ENCODE measurements at regions not wholly inside any gene's neighbourhood (a gene's known extent, or its start where the extent isn't known, plus 50 kb on each side); places are given as distances from the start of the nearest gene placed in this dataset.
"Not testable (repeated sequence)": the region's sequence is repeated elsewhere in the genome, so short reads cannot be mapped to it uniquely, and the experiment has no call there.

DNA sequence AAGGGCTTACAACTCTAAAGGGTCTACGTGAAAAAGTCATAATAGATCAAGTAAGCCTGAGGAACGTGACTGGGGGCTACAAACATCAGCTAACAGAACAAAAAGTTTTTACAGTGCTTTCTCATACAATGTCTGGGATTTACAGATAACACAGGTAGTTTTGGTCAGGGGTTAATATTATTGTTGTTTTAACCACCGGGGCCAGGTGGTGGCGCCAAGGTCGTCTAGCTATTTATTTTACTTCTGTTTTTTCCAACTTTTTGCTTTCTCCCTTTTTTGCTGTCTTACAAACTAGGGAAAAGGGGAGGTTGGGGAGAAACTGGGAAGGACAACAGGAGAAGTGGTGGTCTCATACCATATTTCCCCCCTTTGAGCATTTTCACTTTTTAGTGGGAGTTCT is 158.6 kb downstream of the UNC93B1 start:
- not testable (repeated sequence) for H3K4me1 ChIP-seq (ENCODE audit: control insufficient read depth in 2 of 2, insufficient read depth in 2 of 2, low read length in 2 of 2); H3K9ac ChIP-seq (ENCODE audit: low read depth in 1 of 2, low read length in 2 of 2); H3K27ac ChIP-seq (ENCODE audit: low read depth in 2 of 2, low read length in 2 of 2); H3K9me3 ChIP-seq (ENCODE audit: control insufficient read depth in 2 of 2, low read length in 2 of 2); H3K4me3 ChIP-seq (ENCODE audit: low read length in 2 of 2); H3K36me3 ChIP-seq (ENCODE audit: control insufficient read depth in 2 of 2, insufficient read depth in 2 of 2, low read length in 2 of 2); H3K27me3 ChIP-seq (ENCODE audit: control insufficient read depth in 2 of 2, insufficient read depth in 2 of 2, low read length in 2 of 2)

DNA sequence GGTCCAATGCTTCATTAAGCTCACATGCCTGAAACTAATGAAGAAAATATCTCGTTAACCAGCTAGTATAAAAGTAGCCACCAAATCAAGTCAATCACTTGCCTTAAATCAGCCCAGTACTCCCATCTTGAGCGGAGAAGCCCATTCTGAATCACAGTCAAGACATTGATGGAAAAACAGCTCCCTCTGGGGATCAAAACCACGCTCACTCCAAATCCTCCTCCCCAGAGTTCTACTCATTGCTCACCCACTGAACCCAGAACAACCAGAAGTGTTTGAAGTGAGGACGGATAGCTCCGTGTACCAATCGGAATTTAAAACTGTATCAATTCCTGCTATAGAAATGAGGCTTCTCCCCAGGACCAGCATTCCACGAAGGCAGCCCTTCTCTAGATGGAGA is 163.3 kb downstream of the UNC93B1 start:
- H3K36me3 ChIP-seq (ENCODE audit: control insufficient read depth in 2 of 2, insufficient read depth in 2 of 2, low read length in 2 of 2); H3K27ac ChIP-seq (ENCODE audit: low read depth in 2 of 2, low read length in 2 of 2); H3K9ac ChIP-seq (ENCODE audit: low read depth in 1 of 2, low read length in 2 of 2); H3K4me3 ChIP-seq (ENCODE audit: low read length in 2 of 2); H3K27me3 ChIP-seq (ENCODE audit: control insufficient read depth in 2 of 2, insufficient read depth in 2 of 2, low read length in 2 of 2); H3K4me1 ChIP-seq (ENCODE audit: control insufficient read depth in 2 of 2, insufficient read depth in 2 of 2, low read length in 2 of 2); H3K9me3 ChIP-seq (ENCODE audit: control insufficient read depth in 2 of 2, low read length in 2 of 2): not testable (repeated sequence)

DNA sequence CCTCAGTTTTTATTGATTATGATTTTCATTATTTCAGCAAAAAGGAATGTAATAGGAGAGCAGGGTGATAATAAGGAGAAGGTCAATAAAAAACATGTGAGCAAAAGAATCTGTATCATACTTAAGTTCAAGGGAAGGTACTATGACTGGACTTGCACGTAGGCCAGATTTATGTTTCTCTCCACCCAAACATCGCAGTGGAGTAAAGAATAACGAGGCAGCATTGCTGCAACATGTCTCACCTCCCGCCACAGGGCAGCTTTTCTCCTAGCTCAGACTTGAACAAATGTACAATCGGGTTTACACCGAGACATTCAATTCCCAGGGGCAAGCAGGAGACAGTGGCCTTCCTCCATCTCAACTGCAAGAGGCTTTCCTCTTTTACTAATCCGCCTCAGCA is 155.7 kb upstream of the ALDH3B2 start:
- H3K4me1 ChIP-seq (ENCODE audit: control insufficient read depth in 2 of 2, insufficient read depth in 2 of 2, low read length in 2 of 2); H3K36me3 ChIP-seq (ENCODE audit: control insufficient read depth in 2 of 2, insufficient read depth in 2 of 2, low read length in 2 of 2); H3K4me3 ChIP-seq (ENCODE audit: low read length in 2 of 2); H3K27ac ChIP-seq (ENCODE audit: low read depth in 2 of 2, low read length in 2 of 2); H3K9me3 ChIP-seq (ENCODE audit: control insufficient read depth in 2 of 2, low read length in 2 of 2); H3K9ac ChIP-seq (ENCODE audit: low read depth in 1 of 2, low read length in 2 of 2); H3K27me3 ChIP-seq (ENCODE audit: control insufficient read depth in 2 of 2, insufficient read depth in 2 of 2, low read length in 2 of 2): not testable (repeated sequence)

DNA sequence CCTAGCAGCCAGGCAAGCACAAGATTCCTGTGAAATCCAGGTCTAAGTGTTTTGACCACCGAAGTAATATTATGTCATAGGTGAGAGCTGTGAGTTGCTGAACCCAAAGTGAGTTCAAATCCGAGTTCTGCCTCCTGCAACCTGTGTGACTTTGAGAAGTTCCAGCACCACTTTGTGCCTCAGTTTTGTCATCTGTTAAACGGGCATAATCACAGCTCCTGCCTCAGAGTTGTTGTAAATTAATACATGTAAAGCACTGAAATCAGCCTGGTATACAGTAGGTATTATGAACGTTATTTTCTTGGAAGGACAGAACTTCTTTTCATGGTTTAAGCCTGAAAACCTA is 152.5 kb upstream of the ALDH3B2 start:
- H3K4me1 ChIP-seq (ENCODE audit: control insufficient read depth in 2 of 2, insufficient read depth in 2 of 2, low read length in 2 of 2); H3K4me3 ChIP-seq (ENCODE audit: low read length in 2 of 2); H3K27ac ChIP-seq (ENCODE audit: low read depth in 2 of 2, low read length in 2 of 2); H3K27me3 ChIP-seq (ENCODE audit: control insufficient read depth in 2 of 2, insufficient read depth in 2 of 2, low read length in 2 of 2); H3K9me3 ChIP-seq (ENCODE audit: control insufficient read depth in 2 of 2, low read length in 2 of 2); H3K9ac ChIP-seq (ENCODE audit: low read depth in 1 of 2, low read length in 2 of 2); H3K36me3 ChIP-seq (ENCODE audit: control insufficient read depth in 2 of 2, insufficient read depth in 2 of 2, low read length in 2 of 2): not testable (repeated sequence)

DNA sequence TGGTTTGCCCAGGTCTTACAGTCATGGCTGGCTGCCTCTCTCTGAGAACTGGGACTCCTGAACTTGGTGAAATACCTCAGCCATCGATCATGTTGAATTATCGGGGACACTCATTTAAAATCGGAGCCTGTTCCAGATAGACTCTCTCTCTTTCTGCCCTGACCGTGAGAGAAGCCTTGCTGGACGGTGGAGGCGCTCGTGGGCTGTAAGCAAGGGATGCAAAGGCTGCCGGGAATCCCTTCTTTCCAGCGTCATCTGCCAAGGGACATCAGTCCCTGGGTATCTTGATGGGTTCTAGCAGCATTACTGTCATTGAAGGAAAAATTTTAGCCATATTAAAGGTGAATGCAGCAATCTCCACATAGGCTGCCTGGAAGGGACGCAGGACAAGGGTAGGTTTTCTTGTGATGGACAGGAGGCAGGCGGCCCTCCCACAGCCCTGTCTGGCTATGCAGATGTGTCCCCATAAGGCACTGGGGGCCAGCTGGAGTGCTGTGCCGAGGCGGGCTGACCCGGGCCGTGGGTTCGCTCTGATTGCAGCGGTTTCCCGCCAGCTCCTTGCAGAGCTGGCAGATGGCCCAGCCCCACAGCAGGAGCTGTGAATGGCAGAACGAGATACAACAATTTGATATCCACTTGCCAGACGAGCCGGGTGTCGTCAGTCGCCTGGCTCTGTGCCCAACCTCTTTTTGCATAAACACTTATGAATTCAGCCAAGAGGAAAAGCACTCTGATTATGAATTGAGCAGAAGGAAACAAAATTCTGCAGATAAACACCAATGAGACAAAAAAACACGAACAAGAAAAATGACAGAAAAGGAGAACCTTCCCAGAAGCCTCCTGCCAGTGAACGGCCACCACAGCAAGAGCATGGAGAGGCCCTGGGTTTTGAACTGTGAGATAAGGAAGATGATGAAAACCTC is 151.9 kb upstream of the ALDH3B2 start:
- H3K9ac ChIP-seq (ENCODE audit: low read depth in 1 of 2, low read length in 2 of 2); H3K27me3 ChIP-seq (ENCODE audit: control insufficient read depth in 2 of 2, insufficient read depth in 2 of 2, low read length in 2 of 2); H3K27ac ChIP-seq (ENCODE audit: low read depth in 2 of 2, low read length in 2 of 2); H3K4me1 ChIP-seq (ENCODE audit: control insufficient read depth in 2 of 2, insufficient read depth in 2 of 2, low read length in 2 of 2); H3K9me3 ChIP-seq (ENCODE audit: control insufficient read depth in 2 of 2, low read length in 2 of 2); H3K4me3 ChIP-seq (ENCODE audit: low read length in 2 of 2); H3K36me3 ChIP-seq (ENCODE audit: control insufficient read depth in 2 of 2, insufficient read depth in 2 of 2, low read length in 2 of 2): not testable (repeated sequence)

DNA sequence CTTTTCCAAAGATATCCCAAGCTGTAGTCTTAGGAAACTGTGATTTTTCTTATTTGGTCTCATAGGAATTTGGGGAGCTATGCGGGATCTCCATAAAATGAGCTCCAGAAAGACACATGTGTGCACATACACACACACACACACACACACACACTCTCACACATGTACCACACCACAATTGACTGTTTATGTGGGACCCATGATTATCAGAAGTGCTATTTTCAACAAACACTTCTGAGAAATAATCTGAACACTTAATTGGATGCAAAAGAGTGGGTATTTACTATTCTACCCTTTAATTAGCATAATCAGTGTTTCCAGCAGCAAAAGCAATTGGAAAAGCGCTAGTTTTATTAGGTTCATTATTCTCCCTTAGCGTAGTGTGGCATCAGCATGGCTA is 150.4 kb upstream of the ALDH3B2 start:
- H3K4me3 ChIP-seq (ENCODE audit: low read length in 2 of 2); H3K9ac ChIP-seq (ENCODE audit: low read depth in 1 of 2, low read length in 2 of 2); H3K36me3 ChIP-seq (ENCODE audit: control insufficient read depth in 2 of 2, insufficient read depth in 2 of 2, low read length in 2 of 2); H3K27me3 ChIP-seq (ENCODE audit: control insufficient read depth in 2 of 2, insufficient read depth in 2 of 2, low read length in 2 of 2); H3K4me1 ChIP-seq (ENCODE audit: control insufficient read depth in 2 of 2, insufficient read depth in 2 of 2, low read length in 2 of 2); H3K9me3 ChIP-seq (ENCODE audit: control insufficient read depth in 2 of 2, low read length in 2 of 2); H3K27ac ChIP-seq (ENCODE audit: low read depth in 2 of 2, low read length in 2 of 2): not testable (repeated sequence)

DNA sequence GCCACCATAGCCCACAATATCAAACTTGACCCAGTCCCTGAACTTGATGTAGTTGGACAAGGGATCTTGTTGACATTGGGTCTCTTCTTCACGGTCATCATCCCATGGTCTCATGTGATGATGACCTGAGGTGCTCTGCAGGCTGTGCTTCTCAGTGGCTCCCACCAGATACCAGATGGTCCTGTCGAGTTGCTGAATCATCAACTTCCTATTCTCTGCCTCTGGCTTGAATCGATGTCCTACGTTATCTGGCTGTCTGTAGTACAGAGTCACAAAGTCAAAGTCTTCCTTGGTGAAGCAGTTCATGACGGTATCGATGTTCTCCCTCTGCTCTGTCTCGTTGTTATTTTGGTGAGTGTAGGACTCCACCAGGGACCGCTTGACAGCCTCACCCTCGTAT is 145.7 kb upstream of the ALDH3B2 start:
- no peak overlapping the region for H3K4me3 ChIP-seq (ENCODE audit: low read length in 2 of 2)
- no peaks in the 10 kb centered on the region for H3K9me3 ChIP-seq (ENCODE audit: control insufficient read depth in 2 of 2, low read length in 2 of 2)
- no peaks in the 10 kb centered on the region for H3K4me1 ChIP-seq (ENCODE audit: control insufficient read depth in 2 of 2, insufficient read depth in 2 of 2, low read length in 2 of 2)
- no peaks in the 10 kb centered on the region for H3K36me3 ChIP-seq (ENCODE audit: control insufficient read depth in 2 of 2, insufficient read depth in 2 of 2, low read length in 2 of 2)
- no peak overlapping the region for H3K27ac ChIP-seq (ENCODE audit: low read depth in 2 of 2, low read length in 2 of 2)
- H3K9ac ChIP-seq (ENCODE audit: low read depth in 1 of 2, low read length in 2 of 2): no peak overlapping the region
- no peaks in the 10 kb centered on the region for H3K27me3 ChIP-seq (ENCODE audit: control insufficient read depth in 2 of 2, insufficient read depth in 2 of 2, low read length in 2 of 2)

DNA sequence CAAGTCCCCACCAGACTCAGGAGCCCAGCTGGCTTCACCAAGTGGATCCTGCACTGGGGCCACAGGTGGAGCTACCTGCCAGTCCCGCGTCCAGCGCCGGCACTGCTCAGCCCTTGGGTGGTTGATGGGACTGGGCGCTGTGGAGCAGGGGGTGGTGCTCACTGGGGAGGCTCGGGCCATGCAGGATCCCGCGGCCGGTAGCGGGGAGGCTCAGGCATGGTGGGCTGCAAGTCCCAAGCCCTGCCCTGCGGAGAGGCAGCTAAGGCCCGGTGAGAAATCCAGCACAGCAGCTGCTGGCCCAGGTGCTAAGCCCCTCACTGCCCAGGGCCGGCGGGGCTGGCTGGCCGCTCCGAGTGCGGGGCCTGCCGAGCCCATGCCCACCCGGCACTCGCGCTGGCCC is 143.1 kb upstream of the ALDH3B2 start:
- not testable (repeated sequence) for H3K27ac ChIP-seq (ENCODE audit: low read depth in 2 of 2, low read length in 2 of 2); H3K27me3 ChIP-seq (ENCODE audit: control insufficient read depth in 2 of 2, insufficient read depth in 2 of 2, low read length in 2 of 2); H3K9ac ChIP-seq (ENCODE audit: low read depth in 1 of 2, low read length in 2 of 2); H3K4me3 ChIP-seq (ENCODE audit: low read length in 2 of 2); H3K9me3 ChIP-seq (ENCODE audit: control insufficient read depth in 2 of 2, low read length in 2 of 2); H3K36me3 ChIP-seq (ENCODE audit: control insufficient read depth in 2 of 2, insufficient read depth in 2 of 2, low read length in 2 of 2); H3K4me1 ChIP-seq (ENCODE audit: control insufficient read depth in 2 of 2, insufficient read depth in 2 of 2, low read length in 2 of 2)

DNA sequence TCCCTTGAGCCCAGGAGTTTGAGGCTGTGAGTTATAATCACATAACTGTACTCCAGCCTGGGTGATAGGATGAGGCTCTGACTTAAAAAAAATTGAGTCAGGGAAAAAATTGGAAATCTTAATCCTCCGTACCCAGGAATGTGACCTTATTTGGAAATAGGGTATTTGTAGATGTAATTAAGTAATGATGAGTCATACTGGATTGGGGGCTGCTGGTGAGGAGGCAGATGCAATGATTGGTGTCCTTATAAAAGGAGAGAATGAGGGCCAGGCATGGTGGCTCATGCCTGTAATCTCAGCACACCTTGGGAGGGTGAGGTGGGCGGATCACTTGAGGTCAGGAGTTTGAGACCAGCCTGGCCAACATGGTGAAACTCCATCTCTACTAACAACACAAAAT is 134.9 kb upstream of the ALDH3B2 start:
- H3K27me3 ChIP-seq (ENCODE audit: control insufficient read depth in 2 of 2, insufficient read depth in 2 of 2, low read length in 2 of 2); H3K27ac ChIP-seq (ENCODE audit: low read depth in 2 of 2, low read length in 2 of 2); H3K36me3 ChIP-seq (ENCODE audit: control insufficient read depth in 2 of 2, insufficient read depth in 2 of 2, low read length in 2 of 2); H3K9me3 ChIP-seq (ENCODE audit: control insufficient read depth in 2 of 2, low read length in 2 of 2); H3K9ac ChIP-seq (ENCODE audit: low read depth in 1 of 2, low read length in 2 of 2); H3K4me1 ChIP-seq (ENCODE audit: control insufficient read depth in 2 of 2, insufficient read depth in 2 of 2, low read length in 2 of 2); H3K4me3 ChIP-seq (ENCODE audit: low read length in 2 of 2): not testable (repeated sequence)

DNA sequence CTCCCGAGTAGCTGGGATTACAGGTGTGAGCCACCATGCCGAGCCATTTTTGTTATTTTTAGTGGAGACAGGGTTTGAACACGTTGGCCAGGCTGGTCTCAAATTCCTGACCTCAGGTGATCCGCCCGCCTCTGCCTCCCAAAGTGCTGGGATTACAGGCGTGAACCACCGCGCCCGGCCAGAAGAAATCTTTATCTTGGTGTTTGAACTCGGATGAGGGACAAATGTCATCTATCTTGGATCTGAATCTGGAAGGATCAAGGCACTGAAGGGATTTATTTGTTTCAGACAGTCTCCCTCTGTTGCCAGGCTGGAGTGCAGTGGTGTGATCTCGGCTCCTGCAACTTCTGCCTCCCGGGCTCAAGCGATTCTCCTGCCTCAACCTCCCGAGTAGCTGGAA is 133.5 kb upstream of the ALDH3B2 start:
- not testable (repeated sequence) for H3K4me1 ChIP-seq (ENCODE audit: control insufficient read depth in 2 of 2, insufficient read depth in 2 of 2, low read length in 2 of 2); H3K27ac ChIP-seq (ENCODE audit: low read depth in 2 of 2, low read length in 2 of 2); H3K27me3 ChIP-seq (ENCODE audit: control insufficient read depth in 2 of 2, insufficient read depth in 2 of 2, low read length in 2 of 2); H3K9ac ChIP-seq (ENCODE audit: low read depth in 1 of 2, low read length in 2 of 2); H3K36me3 ChIP-seq (ENCODE audit: control insufficient read depth in 2 of 2, insufficient read depth in 2 of 2, low read length in 2 of 2); H3K4me3 ChIP-seq (ENCODE audit: low read length in 2 of 2); H3K9me3 ChIP-seq (ENCODE audit: control insufficient read depth in 2 of 2, low read length in 2 of 2)

DNA sequence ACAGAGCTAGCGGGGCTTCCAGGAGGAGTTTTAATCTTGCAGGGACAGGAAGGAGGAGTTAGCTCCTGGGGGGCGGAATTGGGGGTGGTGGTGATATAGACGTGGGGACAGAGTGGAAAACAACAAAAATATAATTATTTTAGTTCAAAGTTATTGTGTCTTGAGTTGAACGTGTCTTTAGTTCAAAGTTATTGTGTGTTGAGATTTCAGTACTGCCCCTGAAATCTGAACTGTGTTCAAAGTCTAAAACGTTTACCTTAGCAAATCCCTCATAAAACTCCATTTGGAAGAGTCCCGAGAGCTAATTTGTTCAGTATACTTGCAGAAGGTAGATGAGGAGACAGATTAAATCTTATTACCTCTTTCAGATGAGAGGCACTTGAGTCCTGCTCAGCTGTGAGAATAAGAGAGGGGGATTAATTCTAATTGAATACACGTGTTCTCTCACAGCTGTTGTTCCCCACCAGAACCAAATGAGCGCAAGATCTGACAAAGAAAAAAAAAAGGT is 132.4 kb upstream of the ALDH3B2 start:
- H3K4me1 ChIP-seq (ENCODE audit: control insufficient read depth in 2 of 2, insufficient read depth in 2 of 2, low read length in 2 of 2); H3K36me3 ChIP-seq (ENCODE audit: control insufficient read depth in 2 of 2, insufficient read depth in 2 of 2, low read length in 2 of 2); H3K27me3 ChIP-seq (ENCODE audit: control insufficient read depth in 2 of 2, insufficient read depth in 2 of 2, low read length in 2 of 2); H3K9me3 ChIP-seq (ENCODE audit: control insufficient read depth in 2 of 2, low read length in 2 of 2): not testable (repeated sequence)
- Histone ChIP-seq H3K9ac (ENCODE audit: low read depth in 1 of 2, low read length in 2 of 2) (peak overlapping the region in 1 of 2 donors; percentile 77), H3K27ac (ENCODE audit: low read depth in 2 of 2, low read length in 2 of 2) (peak overlapping the region; percentile 85 to 86), H3K4me3 (ENCODE audit: low read length in 2 of 2) (peak overlapping the region; percentile 64 to 69)
